H9 (cell line): ENCODE measurements at regions not wholly inside any gene's neighbourhood (a gene's known extent, or its start where the extent isn't known, plus 50 kb on each side); places are given as distances from the start of the nearest gene placed in this dataset.

Experiments used
- DNase-seq: peaks from one replicate; pipeline ENCODE4 v3.0.0-alpha.2; 2017
- H2AFZ ChIP-seq: one replicate; pipeline ENCODE4 v1.6.1; 2013; ENCODE audit warnings: mild to moderate bottlenecking, low read length, control low read depth, moderate library complexity
- H2AK5ac ChIP-seq: 2 replicates; pipeline ENCODE4 v1.6.1; 2013; ENCODE audit warnings: low read length, control low read depth, mixed read lengths; ENCODE audit not compliant: insufficient read length
- H2BK120ac ChIP-seq: one replicate; pipeline ENCODE4 v1.6.1; 2013; ENCODE audit warnings: low read depth, mild to moderate bottlenecking, low read length, control low read depth, inconsistent platforms; ENCODE audit not compliant: poor library complexity, severe bottlenecking
- H2BK12ac ChIP-seq: 2 replicates; pipeline ENCODE4 v1.6.1; 2013; ENCODE audit warnings: low read length, control low read depth, mixed read lengths, low read depth; ENCODE audit not compliant: insufficient read length
- H2BK15ac ChIP-seq: 2 replicates; pipeline ENCODE4 v1.6.1; 2013; ENCODE audit warnings: low read depth, low read length, control low read depth
- H2BK20ac ChIP-seq: one replicate; pipeline ENCODE4 v1.6.1; 2013; ENCODE audit warnings: low read depth, mild to moderate bottlenecking, low read length, control low read depth, inconsistent platforms; ENCODE audit not compliant: poor library complexity, severe bottlenecking
- H2BK5ac ChIP-seq: 2 replicates; pipeline ENCODE4 v1.6.1; 2013; ENCODE audit warnings: low read length, control low read depth, mixed read lengths; ENCODE audit not compliant: insufficient read length
- H3K14ac ChIP-seq: 2 replicates; pipeline ENCODE4 v1.6.1; 2013; ENCODE audit warnings: low read length, control low read depth; ENCODE audit not compliant: insufficient read depth
- H3K18ac ChIP-seq: 2 replicates; pipeline ENCODE4 v1.6.1; 2013; ENCODE audit warnings: low read depth, mild to moderate bottlenecking, mixed read lengths, low read length, control low read depth; ENCODE audit not compliant: insufficient read length
- H3K23ac ChIP-seq: 2 replicates; pipeline ENCODE4 v1.6.1; 2013; ENCODE audit warnings: low read length, control low read depth, mixed read lengths, low read depth; ENCODE audit not compliant: insufficient read length
- H3K23me2 ChIP-seq: 2 replicates; pipeline ENCODE4 v1.6.1; 2013; ENCODE audit warnings: low read depth, mild to moderate bottlenecking, mixed read lengths, low read length, control low read depth; ENCODE audit not compliant: insufficient read length, poor library complexity, severe bottlenecking
- H3K27ac ChIP-seq: 2 replicates; pipeline ENCODE4 v1.5.1; 2013; ENCODE audit warnings: low read length, control low read depth, mixed read lengths, low read depth; ENCODE audit not compliant: insufficient read length
- H3K27me3 ChIP-seq: 2 replicates; pipeline ENCODE4 v1.6.1; 2013; ENCODE audit warnings: low read length, control low read depth, inconsistent platforms; ENCODE audit not compliant: insufficient read depth
- H3K4ac ChIP-seq: 2 replicates; pipeline ENCODE4 v1.6.1; 2013; ENCODE audit warnings: low read depth, mild to moderate bottlenecking, control low read depth, inconsistent platforms, low read length, moderate library complexity
- H3K4me1 ChIP-seq: 2 replicates; pipeline ENCODE4 v1.6.1; 2013; ENCODE audit warnings: low read length, control low read depth, inconsistent platforms; ENCODE audit not compliant: insufficient read depth
- H3K4me2 ChIP-seq: 2 replicates; pipeline ENCODE4 v1.6.1; 2013; ENCODE audit warnings: low read length, control low read depth, mixed read lengths; ENCODE audit not compliant: insufficient read length, insufficient read depth
- H3K56ac ChIP-seq: 2 replicates; pipeline ENCODE4 v1.6.1; 2013; ENCODE audit warnings: low read depth, mild to moderate bottlenecking, mixed read lengths, low read length, control low read depth; ENCODE audit not compliant: insufficient read length
- H3K79me1 ChIP-seq: 2 replicates; pipeline ENCODE4 v1.6.1; 2013; ENCODE audit warnings: low read depth, mild to moderate bottlenecking, moderate library complexity, low read length, control low read depth, inconsistent platforms; ENCODE audit not compliant: insufficient read depth, poor library complexity, severe bottlenecking
- H3K79me2 ChIP-seq: 2 replicates; pipeline ENCODE4 v1.6.1; 2013; ENCODE audit warnings: low read length, control low read depth, inconsistent platforms; ENCODE audit not compliant: insufficient read depth
- H3K9ac ChIP-seq: 2 replicates; pipeline ENCODE4 v1.6.1; 2013; ENCODE audit warnings: low read length, control low read depth, mixed read lengths; ENCODE audit not compliant: insufficient read length; ENCODE audit errors: extremely low read depth
- H3K9me3 ChIP-seq: one replicate; pipeline ENCODE4 v1.6.1; 2013; ENCODE audit warnings: low read depth, low read length, inconsistent platforms; ENCODE audit not compliant: control insufficient read depth
- H3T11ph ChIP-seq: one replicate; pipeline ENCODE4 v1.6.1; 2013; ENCODE audit warnings: mild to moderate bottlenecking, low read length, control low read depth, inconsistent platforms
- H4K20me1 ChIP-seq: one replicate; pipeline ENCODE4 v1.6.1; 2013; ENCODE audit not compliant: control insufficient read depth, insufficient read length, insufficient read depth
- H4K5ac ChIP-seq: 2 replicates; pipeline ENCODE4 v1.6.1; 2013; ENCODE audit warnings: low read depth, mild to moderate bottlenecking, mixed read lengths, low read length, control low read depth; ENCODE audit not compliant: insufficient read length
- H4K8ac ChIP-seq: replicated peaks from 2 replicates; pipeline ENCODE4 v1.6.1; 2013; ENCODE audit warnings: low read length, control low read depth, mixed read lengths, low read depth; ENCODE audit not compliant: insufficient read length
- H4K91ac ChIP-seq: 2 replicates; pipeline ENCODE4 v1.6.1; 2013; ENCODE audit warnings: low read depth, mild to moderate bottlenecking, moderate library complexity, mixed read lengths, low read length, control low read depth; ENCODE audit not compliant: insufficient read length
- H3K27ac Mint-ChIP-seq, 3 experiments: 2 replicates in 2 of 3; 3 replicates in 1 of 3; pipeline ENCODE4 v1.8.0; 2020 to 2021; ENCODE audit warnings: mixed read lengths in 3 of 3, mild to moderate bottlenecking in 1 of 3, moderate library complexity in 1 of 3
- H3K27me3 Mint-ChIP-seq: 2 replicates; pipeline ENCODE4 v1.8.0; 2021; ENCODE audit warnings: low read depth, mild to moderate bottlenecking, moderate library complexity, mixed read lengths
- H3K36me3 Mint-ChIP-seq, 3 experiments: 2 replicates in 2 of 3; 3 replicates in 1 of 3; pipeline ENCODE4 v1.8.0; 2020 to 2021; ENCODE audit warnings: low read depth in 3 of 3, mixed read lengths in 3 of 3; ENCODE audit not compliant: insufficient read depth in 1 of 3
- H3K4me1 Mint-ChIP-seq, 2 experiments: 2 replicates each; pipeline ENCODE4 v1.8.0; 2020; ENCODE audit warnings: mixed read lengths in 2 of 2
- H3K4me3 Mint-ChIP-seq, 2 experiments: 2 replicates in 1 of 2; 3 replicates in 1 of 2; pipeline ENCODE4 v1.8.0; 2020 to 2021; ENCODE audit warnings: mild to moderate bottlenecking in 2 of 2, mixed read lengths in 2 of 2, moderate library complexity in 1 of 2
- H3K9me3 Mint-ChIP-seq, 2 experiments: 2 replicates in 1 of 2; 3 replicates in 1 of 2; pipeline ENCODE4 v1.8.0; 2020; ENCODE audit warnings: mild to moderate bottlenecking in 2 of 2, mixed read lengths in 2 of 2, moderate library complexity in 1 of 2
- CTCF ChIP-seq: fragments of 200-600 bp; sonication (generic); conservative IDR thresholded peaks from 3 replicates; pipeline ENCODE4 v1.8.0; 2021; ENCODE audit warnings: antibody characterized with exemption, mild to moderate bottlenecking
- WGBS: extraction: QIAGEN DNeasy Blood & Tissue Kit; methylation state at CpG from one replicate; pipeline ENCODE4 v1.1.7; 2013; ENCODE audit warnings: missing lambda C conversion rate, low lambda C conversion rate, mixed read lengths; ENCODE audit not compliant: insufficient read length; ENCODE audit errors: extremely low coverage; 5-methylcytosine and 5-hydroxymethylcytosine counted together

DNA sequence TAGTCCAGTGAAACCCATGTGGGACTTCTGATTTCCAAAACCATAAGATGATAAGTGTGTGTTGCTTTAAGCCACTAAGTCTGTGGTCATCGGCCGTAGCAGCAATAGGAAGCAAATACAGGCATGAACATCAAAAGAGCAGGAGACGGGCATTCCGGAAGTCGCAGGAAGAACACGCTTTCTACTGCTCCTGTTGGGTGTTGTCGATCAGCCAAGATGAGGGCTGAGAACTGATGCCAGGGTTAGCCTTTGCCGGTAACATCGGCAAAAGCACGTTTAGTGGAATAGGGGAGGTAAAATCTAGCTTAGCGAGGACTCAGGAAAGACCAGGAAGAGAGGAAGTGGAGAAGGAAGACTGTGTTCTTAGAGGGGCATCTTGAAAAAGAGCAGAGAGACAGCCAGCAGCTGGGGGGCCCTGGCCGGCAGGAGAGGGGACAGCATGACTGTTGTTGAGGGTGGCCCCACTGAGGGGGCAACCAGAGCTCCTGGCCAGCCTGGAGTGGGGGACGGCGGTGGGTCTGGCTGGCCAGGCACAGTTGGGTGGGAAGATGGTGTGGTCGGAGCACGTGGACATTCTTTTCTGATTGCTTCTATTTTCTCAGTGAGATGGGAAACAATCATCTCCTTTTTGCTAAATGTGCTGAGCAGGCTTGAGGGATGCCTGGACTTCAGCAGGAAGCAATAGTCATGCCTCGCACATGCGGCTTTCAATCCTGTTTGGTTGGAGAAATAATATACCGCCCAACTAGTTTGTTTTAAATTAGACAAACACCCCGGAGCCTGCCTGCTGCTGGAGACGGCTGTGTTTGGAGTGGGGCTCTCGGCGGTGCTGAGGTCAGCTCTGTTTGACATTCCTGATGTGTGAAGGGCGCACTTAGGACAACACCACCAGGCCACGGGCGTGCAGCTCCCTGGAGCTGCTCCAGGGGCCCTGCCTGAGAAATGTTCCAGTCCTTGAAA lies 109.9 kb downstream of the METRNL start:
- Histone ChIP-seq H2BK20ac (no peak overlapping the region), H3K23me2 (no peaks in the 10 kb centered on the region), H4K8ac (no peak overlapping the region), H2BK15ac (no peak overlapping the region), H3K9ac (no peak overlapping the region), H3K79me2 (no peaks in the 10 kb centered on the region), H2AFZ (no peak overlapping the region), H2BK12ac (no peak overlapping the region), H3K9me3 (no peaks in the 10 kb centered on the region), H3K4me2 (no peak overlapping the region), H3K4me1 (no peaks in the 10 kb centered on the region), H3K56ac (no peak overlapping the region), H2BK5ac (no peak overlapping the region), H3K23ac (no peak overlapping the region), H3T11ph (no peak overlapping the region), H3K4ac (no peak overlapping the region), H3K79me1 (no peaks in the 10 kb centered on the region), H2AK5ac (no peak overlapping the region), H4K91ac (no peak overlapping the region), H2BK120ac (no peak overlapping the region), H3K18ac (no peak overlapping the region), H3K27me3 (no peaks in the 10 kb centered on the region), H4K5ac (no peak overlapping the region), H3K27ac (no peak overlapping the region), H4K20me1 (no peaks in the 10 kb centered on the region), H3K14ac (no peak overlapping the region)
- no peak for DNase-seq
- H3K9me3 Mint-ChIP-seq = peaks cover 19 to 52% of the 10 kb centered on the region in 2 experiments
- no peak for TF ChIP-seq CTCF
- peaks cover 0 to 5% (median 2%) of the 10 kb centered on the region in 3 experiments; a peak in 3 of 7 replicates for H3K36me3 Mint-ChIP-seq
- H3K27me3 Mint-ChIP-seq = peaks cover 9% of the 10 kb centered on the region
- no peak overlapping the region for H3K27ac Mint-ChIP-seq
- H3K4me1 Mint-ChIP-seq = no peaks in the 10 kb centered on the region
- no CpG with 5 or more reads among the region's 26 CpGs for WGBS
- H3K4me3 Mint-ChIP-seq = peak overlapping the region in 1 of 2 experiments; percentile 46; a peak in 1 of 5 replicates
